ENCODE measurements at regions not wholly inside any gene's neighbourhood (a gene's known extent, or its start where the extent isn't known, plus 50 kb on each side); places are given as distances from the start of the nearest gene placed in this dataset.

- no peak for DNase-seq
Measured at GRCh38 chr20:12395353-12395752, 477.7 kb downstream of the BTBD3 start.

- DNase-seq: no peak
Measured at GRCh38 chr20:12395760-12396159, 478.1 kb downstream of the BTBD3 start.

- DNase-seq: no peak
Measured at GRCh38 chr20:12399110-12399836, 481.6 kb downstream of the BTBD3 start.

- no peak for DNase-seq
Measured at GRCh38 chr20:12404941-12405340, 487.2 kb downstream of the BTBD3 start.

GRCh38 chr20:12406978-12407377 is 489.3 kb downstream of the BTBD3 start:
- DNase-seq: no peak

- DNase-seq: no peak
Measured at GRCh38 chr20:12409501-12409900, 491.8 kb downstream of the BTBD3 start.

GRCh38 chr20:12410783-12411182 is 493.1 kb downstream of the BTBD3 start:
- no peak for DNase-seq

- DNase-seq: no peak
Measured at GRCh38 chr20:12411246-12411940, 493.7 kb downstream of the BTBD3 start.

- DNase-seq: no peak
Measured at GRCh38 chr20:12413116-12413515, 495.4 kb downstream of the BTBD3 start.

- no peak for DNase-seq
Measured at GRCh38 chr20:12414446-12415274, 497.0 kb downstream of the BTBD3 start.

GRCh38 chr20:12416281-12416680 is 498.6 kb downstream of the BTBD3 start:
- no peak for DNase-seq

- no peak for DNase-seq
Measured at GRCh38 chr20:12433724-12434123, 516.0 kb downstream of the BTBD3 start.

- DNase-seq: no peak
Measured at GRCh38 chr20:12434672-12435071, 517.0 kb downstream of the BTBD3 start.

- no peak for DNase-seq
Measured at GRCh38 chr20:12435268-12435667, 517.6 kb downstream of the BTBD3 start.

- no peak for DNase-seq
Measured at GRCh38 chr20:12453711-12454110, 536.0 kb downstream of the BTBD3 start.

GRCh38 chr20:12455148-12455547 is 537.5 kb downstream of the BTBD3 start:
- no peak for DNase-seq

- DNase-seq: no peak
Measured at GRCh38 chr20:12458241-12458640, 540.5 kb downstream of the BTBD3 start.

- DNase-seq: no peak
Measured at GRCh38 chr20:12464036-12464435, 544.7 kb upstream of the SPTLC3 start.

- no peak for DNase-seq
Measured at GRCh38 chr20:12466915-12467314, 541.9 kb upstream of the SPTLC3 start.

- no peak for DNase-seq
Measured at GRCh38 chr20:12467758-12468157, 541.0 kb upstream of the SPTLC3 start.

GRCh38 chr20:12482661-12483060 is 526.1 kb upstream of the SPTLC3 start:
- no peak for DNase-seq

GRCh38 chr20:12502443-12502842 is 506.3 kb upstream of the SPTLC3 start:
- no peak for DNase-seq

- DNase-seq: no peak
Measured at GRCh38 chr20:12504779-12505178, 504.0 kb upstream of the SPTLC3 start.

GRCh38 chr20:12511499-12511898 is 497.3 kb upstream of the SPTLC3 start:
- no peak for DNase-seq

Measured in activated CD4-positive, alpha-beta T cell treated with anti-CD3 and anti-CD28 coated beads for 48 hours (primary cell).